ENCODE measurements at regions not wholly inside any gene's neighbourhood (a gene's known extent, or its start where the extent isn't known, plus 50 kb on each side); places are given as distances from the start of the nearest gene placed in this dataset.

DNA sequence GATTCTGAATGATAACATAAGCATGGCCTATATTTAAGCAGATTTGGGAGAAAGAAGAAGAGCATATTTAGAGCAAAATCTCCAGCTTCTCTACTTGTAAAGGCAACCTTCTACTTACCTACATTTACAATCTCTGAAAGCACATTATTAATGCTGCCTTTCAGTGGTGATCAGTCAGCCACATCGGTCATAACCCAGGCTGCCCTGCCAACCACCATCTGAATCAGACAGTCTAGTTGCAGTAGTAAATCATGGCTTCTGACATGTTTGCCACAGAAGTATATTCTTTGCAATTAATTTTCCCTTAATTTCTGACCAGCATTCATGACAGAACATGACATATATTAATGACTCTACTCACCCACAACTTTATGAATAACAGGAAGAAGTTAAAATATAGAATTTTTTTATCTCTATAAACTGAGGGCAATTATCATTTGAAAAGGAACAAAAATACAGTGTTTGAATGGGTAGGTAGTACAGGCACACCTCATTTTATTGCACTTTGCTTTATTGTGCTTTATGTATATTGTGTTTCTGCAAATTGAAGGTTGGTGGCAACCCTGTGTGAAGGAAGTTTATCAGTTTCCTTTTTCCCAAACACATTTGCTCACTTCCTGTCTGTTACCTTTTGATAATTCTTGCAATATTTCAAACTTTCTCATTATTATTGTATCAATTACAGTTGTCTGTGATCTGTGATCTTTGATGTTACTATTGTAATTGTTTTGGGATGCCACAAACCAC lies 531.6 kb upstream of the CHAC2 start:
- TF ChIP-seq SCRT2 (tag by site-specific recombination; IDR thresholded peaks at IDR 0.05), result no peak
- no peak for TF ChIP-seq INSM2 (tag by site-specific recombination; IDR thresholded peaks at IDR 0.05)
- TF ChIP-seq, protein P1, sequence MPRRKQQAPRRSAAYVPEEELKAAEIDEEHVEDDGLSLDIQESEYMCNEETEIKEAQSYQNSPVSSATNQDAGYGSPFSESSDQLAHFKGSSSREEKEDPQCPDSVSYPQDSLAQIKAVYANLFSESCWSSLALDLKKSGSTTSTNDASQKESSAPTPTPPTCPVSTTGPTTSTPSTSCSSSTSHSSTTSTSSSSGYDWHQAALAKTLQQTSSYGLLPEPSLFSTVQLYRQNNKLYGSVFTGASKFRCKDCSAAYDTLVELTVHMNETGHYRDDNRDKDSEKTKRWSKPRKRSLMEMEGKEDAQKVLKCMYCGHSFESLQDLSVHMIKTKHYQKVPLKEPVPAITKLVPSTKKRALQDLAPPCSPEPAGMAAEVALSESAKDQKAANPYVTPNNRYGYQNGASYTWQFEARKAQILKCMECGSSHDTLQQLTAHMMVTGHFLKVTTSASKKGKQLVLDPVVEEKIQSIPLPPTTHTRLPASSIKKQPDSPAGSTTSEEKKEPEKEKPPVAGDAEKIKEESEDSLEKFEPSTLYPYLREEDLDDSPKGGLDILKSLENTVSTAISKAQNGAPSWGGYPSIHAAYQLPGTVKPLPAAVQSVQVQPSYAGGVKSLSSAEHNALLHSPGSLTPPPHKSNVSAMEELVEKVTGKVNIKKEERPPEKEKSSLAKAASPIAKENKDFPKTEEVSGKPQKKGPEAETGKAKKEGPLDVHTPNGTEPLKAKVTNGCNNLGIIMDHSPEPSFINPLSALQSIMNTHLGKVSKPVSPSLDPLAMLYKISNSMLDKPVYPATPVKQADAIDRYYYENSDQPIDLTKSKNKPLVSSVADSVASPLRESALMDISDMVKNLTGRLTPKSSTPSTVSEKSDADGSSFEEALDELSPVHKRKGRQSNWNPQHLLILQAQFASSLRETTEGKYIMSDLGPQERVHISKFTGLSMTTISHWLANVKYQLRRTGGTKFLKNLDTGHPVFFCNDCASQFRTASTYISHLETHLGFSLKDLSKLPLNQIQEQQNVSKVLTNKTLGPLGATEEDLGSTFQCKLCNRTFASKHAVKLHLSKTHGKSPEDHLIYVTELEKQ (tag by site-specific recombination; IDR thresholded peaks at IDR 0.05; ENCODE audit: borderline replicate concordance), result no peak
- no peak for TF ChIP-seq ZBTB1 (tag by site-specific recombination; IDR thresholded peaks at IDR 0.05)
- TF ChIP-seq WT1 (tag by site-specific recombination; IDR thresholded peaks at IDR 0.05), result no peak
- no peak for TF ChIP-seq ZNF10 (tag by site-specific recombination; IDR thresholded peaks at IDR 0.05)
- no peak for TF ChIP-seq ZNF777 (tag by site-specific recombination; IDR thresholded peaks at IDR 0.05; ENCODE audit: borderline replicate concordance)
- no peak for TF ChIP-seq KLF17 (tag by site-specific recombination; IDR thresholded peaks at IDR 0.05)
- no peak for TF ChIP-seq GLI2 (tag by site-specific recombination; IDR thresholded peaks at IDR 0.05; ENCODE audit: borderline replicate concordance, low read depth)
- no peak for TF ChIP-seq YY2 (tag by site-specific recombination; IDR thresholded peaks at IDR 0.05)
- no peak for TF ChIP-seq ZNF140 (tag by site-specific recombination; IDR thresholded peaks at IDR 0.05)
- no peak for TF ChIP-seq SCRT1 (tag by site-specific recombination; IDR thresholded peaks at IDR 0.05; ENCODE audit: borderline replicate concordance)
- TF ChIP-seq ZNF433 (tag by site-specific recombination; IDR thresholded peaks at IDR 0.05; ENCODE audit: low read depth), result no peak
- TF ChIP-seq ZNF707 (tag by site-specific recombination; IDR thresholded peaks at IDR 0.05), result no peak
- no peak for TF ChIP-seq GLIS1 (tag by site-specific recombination; IDR thresholded peaks at IDR 0.05)
- no peak for TF ChIP-seq ZNF701 (tag by site-specific recombination; IDR thresholded peaks at IDR 0.05)
- no peak for TF ChIP-seq OVOL3 (tag by site-specific recombination; IDR thresholded peaks at IDR 0.05)
- TF ChIP-seq, protein P2, sequence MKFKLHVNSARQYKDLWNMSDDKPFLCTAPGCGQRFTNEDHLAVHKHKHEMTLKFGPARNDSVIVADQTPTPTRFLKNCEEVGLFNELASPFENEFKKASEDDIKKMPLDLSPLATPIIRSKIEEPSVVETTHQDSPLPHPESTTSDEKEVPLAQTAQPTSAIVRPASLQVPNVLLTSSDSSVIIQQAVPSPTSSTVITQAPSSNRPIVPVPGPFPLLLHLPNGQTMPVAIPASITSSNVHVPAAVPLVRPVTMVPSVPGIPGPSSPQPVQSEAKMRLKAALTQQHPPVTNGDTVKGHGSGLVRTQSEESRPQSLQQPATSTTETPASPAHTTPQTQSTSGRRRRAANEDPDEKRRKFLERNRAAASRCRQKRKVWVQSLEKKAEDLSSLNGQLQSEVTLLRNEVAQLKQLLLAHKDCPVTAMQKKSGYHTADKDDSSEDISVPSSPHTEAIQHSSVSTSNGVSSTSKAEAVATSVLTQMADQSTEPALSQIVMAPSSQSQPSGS (tag by site-specific recombination; IDR thresholded peaks at IDR 0.05; ENCODE audit: low read depth), result no peak
- no peak for TF ChIP-seq ZNF112 (tag by site-specific recombination; IDR thresholded peaks at IDR 0.05)
- TF ChIP-seq ZNF596 (tag by site-specific recombination; IDR thresholded peaks at IDR 0.05), result no peak
- Histone ChIP-seq H3K36me3 (ENCODE audit: control insufficient read depth in 2 of 2, insufficient read depth in 1 of 2, low read length in 2 of 2) (no peaks in the 10 kb centered on the region), H3K4me3 (ENCODE audit: low read depth, low read length) (no peak overlapping the region), H3K9me3 (ENCODE audit: control insufficient read depth, insufficient read depth, low read depth, low read length) (no peaks in the 10 kb centered on the region), H3K4me1 (ENCODE audit: control insufficient read depth, insufficient read depth, low read length) (no peaks in the 10 kb centered on the region), H3K27ac (ENCODE audit: extremely low read depth, low read depth, low read length) (no peak overlapping the region)
- ChIA-PET POLR2A (no interaction called here), CTCF (no interaction called here)
